ENCODE measurements at regions not wholly inside any gene's neighbourhood (a gene's known extent, or its start where the extent isn't known, plus 50 kb on each side); places are given as distances from the start of the nearest gene placed in this dataset.
A peak's percentile ranks its signal among the peaks of the same experiment; 100 is the strongest.

DNA sequence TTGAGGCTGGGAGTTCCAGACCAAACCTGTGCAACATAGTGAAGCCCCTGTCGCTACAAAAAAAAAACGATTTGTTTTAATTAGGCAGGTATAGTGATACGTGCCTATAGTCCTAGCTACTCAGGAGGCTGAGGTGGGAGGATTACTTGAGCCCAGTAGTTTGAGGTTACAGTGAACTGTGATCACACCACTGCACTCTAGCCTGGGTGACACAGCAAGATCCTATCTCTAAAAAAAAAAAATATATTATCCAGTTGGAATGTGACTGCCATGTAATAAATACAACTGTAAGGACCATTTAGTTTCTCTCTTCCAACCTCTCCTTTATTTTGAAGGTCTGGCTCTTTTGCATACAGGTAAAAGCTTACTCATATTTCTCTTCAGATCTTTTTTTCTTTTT, 571.5 kb downstream of the UTRN start:
- no peak for DNase-seq

DNA sequence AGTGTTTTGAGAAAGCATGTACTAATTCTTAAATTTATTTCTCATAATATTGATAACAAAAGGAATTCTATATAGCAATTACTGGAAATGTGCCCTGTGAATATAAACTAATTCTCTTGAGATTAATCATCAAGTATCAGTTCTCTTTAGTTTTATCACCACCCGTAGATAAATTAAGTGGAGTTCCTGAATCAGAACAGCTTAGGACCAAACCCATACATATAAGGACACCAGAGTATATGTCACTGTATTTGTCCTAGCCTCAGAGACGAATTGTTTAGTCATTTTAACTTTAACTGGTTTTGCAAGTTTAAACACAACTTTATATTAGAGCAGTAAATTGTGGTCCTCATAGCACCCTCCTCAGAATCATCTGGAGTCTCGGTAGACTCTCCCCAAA, 572.0 kb downstream of the UTRN start:
- no peak for DNase-seq

- DNase-seq: no peak
Observed at GRCh38 chr6:144862769-144863168, 577.6 kb downstream of the UTRN start.

DNA sequence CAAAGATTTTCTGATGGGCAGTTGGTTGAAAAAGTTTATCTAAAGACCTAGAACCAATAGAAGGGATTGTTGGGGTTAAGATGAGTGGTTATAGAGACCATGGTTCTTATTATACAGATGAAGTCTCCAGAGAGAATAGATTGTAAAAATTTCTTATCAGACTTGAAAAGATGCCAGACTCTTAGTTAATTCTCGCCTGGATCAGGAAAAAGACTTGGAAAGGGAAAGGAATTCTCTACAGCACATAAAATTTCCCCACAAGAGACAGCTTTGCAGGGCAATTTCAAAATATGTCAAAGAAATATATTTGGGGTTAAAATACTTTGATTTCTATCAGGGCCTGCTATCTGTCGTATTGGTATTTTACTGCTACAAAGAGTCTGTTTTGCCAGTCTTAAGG, 582.6 kb downstream of the UTRN start:
- no peak for DNase-seq

DNA sequence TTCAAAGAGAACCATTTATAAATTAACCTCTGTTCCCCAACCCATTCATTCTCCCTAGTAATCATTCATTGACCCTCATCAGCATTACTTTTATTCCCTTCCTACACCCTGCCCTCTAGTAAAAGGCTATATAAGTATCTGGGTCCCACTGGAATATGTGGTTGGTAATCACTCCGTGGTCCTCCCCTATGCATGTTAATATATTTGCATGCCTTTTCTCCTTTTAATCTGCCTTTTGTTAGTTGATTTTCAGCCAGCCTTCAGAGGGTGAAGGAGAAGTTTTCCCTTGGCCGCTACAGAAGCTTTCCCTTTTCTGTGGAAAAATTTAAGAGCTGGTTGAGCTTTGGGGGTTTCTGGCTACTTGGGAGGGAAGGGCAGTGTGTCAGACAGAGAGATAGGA, 585.6 kb downstream of the UTRN start:
- no peak for DNase-seq

- DNase-seq: no peak
Observed at GRCh38 chr6:144873623-144874378, 588.7 kb downstream of the UTRN start.

- no peak for DNase-seq
Observed at GRCh38 chr6:144876689-144877088, 591.6 kb downstream of the UTRN start.

- DNase-seq: no peak
Observed at GRCh38 chr6:144877118-144877517, 592.0 kb downstream of the UTRN start.

DNA sequence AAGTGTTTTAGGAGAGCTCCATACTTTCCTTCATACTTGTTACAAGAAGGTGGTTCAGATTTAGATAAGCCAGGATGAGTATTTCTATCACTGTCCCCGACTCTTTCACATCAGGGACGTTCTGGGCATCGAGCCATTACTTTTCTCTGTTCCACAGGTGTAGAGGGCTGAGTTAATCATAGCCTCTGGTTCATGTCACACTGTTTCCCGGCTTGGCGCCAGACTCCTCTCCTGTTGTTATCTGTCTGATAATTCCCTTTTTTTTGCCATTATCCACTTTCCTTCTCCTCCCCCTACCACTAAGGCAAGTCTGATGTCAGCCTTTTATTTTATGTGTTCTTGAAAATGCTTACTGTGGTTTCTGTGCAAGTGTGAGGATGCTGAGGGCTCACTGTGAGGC, 593.4 kb downstream of the UTRN start:
- DNase-seq: peak; percentile 3

- DNase-seq: no peak
Observed at GRCh38 chr6:144879436-144879835, 594.3 kb downstream of the UTRN start.

GRCh38 chr6:144882425-144882824, 597.3 kb downstream of the UTRN start:
- no peak for DNase-seq

DNA sequence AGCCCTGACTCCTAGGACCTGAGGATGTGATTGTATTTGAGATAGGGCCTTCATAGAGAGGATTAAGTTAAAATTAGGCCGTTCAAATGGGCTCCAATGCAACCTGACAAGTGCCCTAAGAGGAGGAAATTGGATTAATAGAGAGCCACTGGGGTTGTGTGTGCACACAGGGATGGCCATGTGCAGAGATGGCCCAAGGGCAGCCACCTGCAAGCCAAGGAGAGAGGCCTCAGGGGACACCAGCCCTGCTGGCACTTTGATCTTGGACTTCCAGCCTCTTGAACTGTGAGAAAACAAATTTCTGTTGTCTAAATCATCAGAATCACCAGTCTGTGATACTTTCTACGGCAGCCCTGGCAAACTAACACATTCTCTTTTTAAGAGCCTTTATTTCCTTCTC, 598.8 kb downstream of the UTRN start:
- no peak for DNase-seq

GRCh38 chr6:144885817-144886216, 600.7 kb downstream of the UTRN start:
- no peak for DNase-seq

- no peak for DNase-seq
Observed at GRCh38 chr6:144886682-144887081, 601.5 kb downstream of the UTRN start.

DNA sequence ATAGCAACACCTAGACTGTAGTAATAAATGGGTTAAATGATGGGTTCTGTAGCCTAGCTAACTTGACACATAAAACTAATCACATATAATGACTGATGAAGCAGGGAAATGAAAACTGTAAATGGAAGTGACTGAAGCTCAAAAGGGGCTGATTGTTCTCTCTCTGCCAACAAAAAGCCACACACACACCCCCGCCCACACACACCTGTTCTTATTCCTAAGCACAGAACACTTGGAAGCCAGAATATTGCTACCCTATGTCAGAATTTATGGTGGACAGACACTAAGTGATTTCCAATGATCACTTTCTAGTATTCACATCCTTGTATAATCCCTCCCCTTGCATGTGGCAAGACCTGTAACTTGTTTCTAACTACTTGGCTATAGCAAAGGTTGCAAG, 603.5 kb downstream of the UTRN start:
- DNase-seq: no peak

DNA sequence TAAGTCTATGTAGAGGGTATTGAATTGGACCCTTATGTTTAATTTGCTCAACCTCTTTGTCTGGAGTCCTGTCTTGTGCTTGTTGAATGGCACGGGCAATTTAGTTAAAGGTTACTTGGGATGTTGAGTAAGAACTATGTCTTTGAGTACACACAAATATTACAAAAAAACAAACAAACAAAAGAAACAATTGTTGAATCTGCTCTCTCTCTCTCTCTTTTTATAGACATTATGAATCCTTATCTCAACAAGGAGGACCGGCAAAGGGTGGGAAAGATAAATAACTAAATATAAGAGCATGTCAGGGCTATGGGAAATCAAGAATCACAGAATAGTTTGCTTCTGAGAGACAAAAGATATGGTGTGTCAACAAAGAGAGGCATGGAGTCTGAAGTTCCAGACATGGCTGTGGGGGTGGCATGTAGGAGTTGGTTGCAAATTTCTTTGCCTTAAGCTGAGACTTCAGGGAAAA, 608.6 kb downstream of the UTRN start:
- no peak for DNase-seq

DNA sequence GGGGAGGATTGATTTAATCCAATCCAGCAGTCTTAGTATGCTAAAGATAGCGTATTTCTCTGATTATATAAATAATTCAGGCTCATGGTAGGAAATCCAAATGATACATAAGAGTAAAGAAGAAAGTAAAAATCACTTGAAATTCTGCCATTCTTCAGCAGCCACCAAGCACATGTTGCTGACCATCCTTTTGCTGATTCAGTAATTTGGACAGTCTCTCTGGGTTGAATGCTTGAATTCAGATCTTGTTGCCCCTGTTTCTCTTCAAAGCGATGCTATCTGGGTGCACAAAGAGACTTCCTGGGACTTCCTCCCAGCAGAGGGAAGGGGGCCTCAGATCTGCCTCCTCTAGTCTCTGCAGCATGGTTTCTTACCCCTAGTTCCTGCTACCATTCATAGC, 609.1 kb downstream of the UTRN start:
- DNase-seq: no peak

GRCh38 chr6:144895313-144896278, 610.5 kb downstream of the UTRN start:
- no peak for DNase-seq

DNA sequence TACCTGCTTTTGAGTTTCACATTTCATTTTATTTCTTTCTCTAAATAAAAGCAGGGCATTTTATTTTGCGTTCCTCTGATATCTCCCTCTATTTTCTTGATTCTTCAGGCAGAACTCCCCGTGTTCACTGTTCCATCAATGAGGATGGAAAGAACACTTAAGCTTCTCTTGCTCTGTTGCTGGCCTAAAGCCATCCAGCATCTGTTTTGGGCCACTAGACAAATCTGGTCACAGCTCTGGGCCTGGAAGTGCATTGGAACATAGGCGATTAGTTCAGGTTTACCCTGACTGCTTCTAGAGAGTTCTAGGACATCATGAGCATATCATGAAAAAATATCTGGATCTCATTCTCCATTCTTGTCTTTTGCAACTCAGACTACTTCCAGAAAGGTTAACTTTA, 611.2 kb downstream of the UTRN start:
- DNase-seq: peak; percentile 12

DNA sequence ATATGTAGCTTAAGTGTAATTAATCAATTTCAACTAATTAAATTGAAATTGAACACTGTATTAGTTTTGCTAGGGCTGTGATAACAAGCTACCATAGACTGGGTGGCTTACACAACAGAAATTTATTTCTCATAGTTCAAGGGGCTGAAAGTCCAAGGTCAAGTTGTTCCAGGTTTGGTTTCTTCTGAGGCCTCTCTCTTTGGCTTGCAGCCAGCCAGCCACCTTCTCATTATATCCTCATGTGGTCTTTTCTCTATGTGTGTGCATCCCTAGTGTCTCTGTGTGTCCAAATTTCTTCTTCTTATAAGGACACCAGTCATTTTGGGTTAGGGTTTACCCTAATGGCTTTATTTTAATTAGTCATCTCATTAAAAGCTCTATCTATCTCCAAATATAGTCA, 611.7 kb downstream of the UTRN start:
- no peak for DNase-seq

GRCh38 chr6:144897441-144897921, 612.3 kb downstream of the UTRN start:
- no peak for DNase-seq

DNA sequence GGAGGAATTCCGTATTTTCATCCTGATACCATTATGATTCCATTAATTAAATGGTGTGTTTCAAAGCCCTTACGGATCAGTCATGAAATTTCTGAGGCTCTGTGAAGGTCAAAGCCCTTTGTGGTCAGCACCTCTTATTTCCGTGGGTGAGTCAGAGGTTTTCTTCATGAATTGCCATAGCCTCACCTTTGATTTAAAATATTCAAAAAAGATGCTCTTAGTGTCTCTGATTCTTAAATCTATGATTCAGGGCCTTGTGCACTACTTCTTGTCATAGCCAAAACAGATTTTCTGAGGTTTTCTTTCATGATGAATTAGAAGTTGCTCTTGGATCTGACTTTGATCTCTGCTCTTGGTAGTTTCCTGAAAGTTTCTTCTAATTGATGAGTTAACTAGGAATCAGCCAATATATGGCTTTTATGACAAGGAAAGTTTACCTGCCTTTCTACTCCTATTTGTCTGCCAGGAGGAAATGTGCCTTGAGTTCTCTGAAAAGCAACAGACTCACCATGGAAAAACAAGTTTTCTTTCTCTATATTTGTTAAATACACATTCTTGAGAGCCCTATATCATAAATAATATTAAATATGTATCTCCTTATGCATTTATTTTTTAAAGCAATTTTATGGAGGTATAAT, 613.0 kb downstream of the UTRN start:
- DNase-seq: no peak

GRCh38 chr6:144898741-144899140, 613.6 kb downstream of the UTRN start:
- DNase-seq: no peak

All from NCI-H1092 (cell line).